ENCODE measurements at regions not wholly inside any gene's neighbourhood (a gene's known extent, or its start where the extent isn't known, plus 50 kb on each side); places are given as distances from the start of the nearest gene placed in this dataset.
A peak's percentile ranks its signal among the peaks of the same experiment; 100 is the strongest.
"Not testable (repeated sequence)": the region's sequence is repeated elsewhere in the genome, so short reads cannot be mapped to it uniquely, and the experiment has no call there.

GRCh38 chr20:51184289-51184688 is 161.4 kb upstream of the KCNG1 start:
- DNase-seq, result no peak

GRCh38 chr20:51183451-51183850 is 160.5 kb upstream of the KCNG1 start:
- no peak for DNase-seq

GRCh38 chr20:51182571-51182970 is 159.7 kb upstream of the KCNG1 start:
- DNase-seq, result no peak

- DNase-seq, result no peak
Measured at GRCh38 chr20:51178153-51178552, 155.2 kb upstream of the KCNG1 start.

- DNase-seq, result no peak
Measured at GRCh38 chr20:51176876-51177275, 154.0 kb upstream of the KCNG1 start.

GRCh38 chr20:51176446-51176845 is 153.5 kb upstream of the KCNG1 start:
- no peak for DNase-seq

GRCh38 chr20:51175724-51176123 is 152.8 kb upstream of the KCNG1 start:
- no peak for DNase-seq

GRCh38 chr20:51175156-51175555 is 152.2 kb upstream of the KCNG1 start:
- no peak for DNase-seq

- DNase-seq, result no peak
Measured at GRCh38 chr20:51174536-51174935, 151.6 kb upstream of the KCNG1 start.

- DNase-seq, result no peak
Measured at GRCh38 chr20:51172558-51173428, 149.9 kb upstream of the KCNG1 start.

- DNase-seq, result no peak
Measured at GRCh38 chr20:51171141-51171540, 148.2 kb upstream of the KCNG1 start.

- DNase-seq, result no peak
Measured at GRCh38 chr20:51169813-51170212, 146.9 kb upstream of the KCNG1 start.

GRCh38 chr20:51167911-51168310 is 145.0 kb upstream of the KCNG1 start:
- DNase-seq, result not testable (repeated sequence)

- peak; percentile 6 for DNase-seq
Measured at GRCh38 chr20:51166489-51166888, 143.6 kb upstream of the KCNG1 start.

- no peak for DNase-seq
Measured at GRCh38 chr20:51165131-51165530, 142.2 kb upstream of the KCNG1 start.

GRCh38 chr20:51164731-51165130 is 141.8 kb upstream of the KCNG1 start:
- no peak for DNase-seq

- DNase-seq, result no peak
Measured at GRCh38 chr20:51163996-51164600, 141.2 kb upstream of the KCNG1 start.

- DNase-seq, result no peak
Measured at GRCh38 chr20:51162015-51162414, 139.1 kb upstream of the KCNG1 start.

- no peak for DNase-seq
Measured at GRCh38 chr20:51160821-51161220, 137.9 kb upstream of the KCNG1 start.

- DNase-seq, result no peak
Measured at GRCh38 chr20:51159981-51160380, 137.1 kb upstream of the KCNG1 start.

GRCh38 chr20:51159303-51159702 is 136.4 kb upstream of the KCNG1 start:
- DNase-seq, result no peak

- no peak for DNase-seq
Measured at GRCh38 chr20:51158226-51158625, 135.3 kb upstream of the KCNG1 start.

GRCh38 chr20:51156041-51156982 is 133.4 kb upstream of the KCNG1 start:
- no peak for DNase-seq

Measured in suppressor macrophage treated with lipopolysaccharide for 4 hours (primary cell).